Thoracic aorta (tissue), 2 donors: ENCODE measurements at regions not wholly inside any gene's neighbourhood (a gene's known extent, or its start where the extent isn't known, plus 50 kb on each side); places are given as distances from the start of the nearest gene placed in this dataset.

Source experiments
- ATAC-seq: fragments of 150-250 bp; one replicate; pipeline ENCODE4 v1.8.0; 2017; ENCODE audit warnings: low read depth; ENCODE audit not compliant: insufficient number of reproducible peaks, low FRiP score
- DNase-seq: peaks from one replicate; pipeline ENCODE4 v3.0.0-alpha.2; 2020; ENCODE audit warnings: low spot score
- H3K27ac ChIP-seq, 2 donors: fragments of 200-600 bp; sonication (generic); 1 replicate in 1 of 2; 2 replicates in 1 of 2; pipeline ENCODE4 v1.5.1; 2016; ENCODE audit warnings: mild to moderate bottlenecking in 2 of 2, moderate library complexity in 2 of 2
- H3K27me3 ChIP-seq: fragments of 200-600 bp; sonication (generic); replicated peaks from 2 replicates; pipeline ENCODE4 v1.6.0; 2016; ENCODE audit warnings: mild to moderate bottlenecking; ENCODE audit not compliant: insufficient read depth
- H3K36me3 ChIP-seq: fragments of 200-600 bp; sonication (generic); one replicate; pipeline ENCODE4 v1.5.1; 2016
- H3K4me1 ChIP-seq, 2 donors: fragments of 200-600 bp; sonication (generic); 1 replicate in 1 of 2; 2 replicates in 1 of 2; pipeline versions ENCODE4 v1.5.1 to v1.6.0; 2016; ENCODE audit warnings: low read depth in 2 of 2, mild to moderate bottlenecking in 1 of 2; ENCODE audit not compliant: control insufficient read depth in 1 of 2
- H3K4me3 ChIP-seq: fragments of 200-600 bp; sonication (generic); 2 replicates; pipeline ENCODE4 v1.5.1; 2016; ENCODE audit warnings: mild to moderate bottlenecking
- H3K9me3 ChIP-seq: fragments of 200-600 bp; sonication (generic); 2 replicates; pipeline ENCODE4 v1.5.1; 2016
- TF ChIP-seq, protein P1 (sequence below): fragments of 200-600 bp; sonication (generic); IDR thresholded peaks from one replicate; pipeline ENCODE4 v1.5.1; 2019; ENCODE audit warnings: antibody characterized with exemption

DNA sequence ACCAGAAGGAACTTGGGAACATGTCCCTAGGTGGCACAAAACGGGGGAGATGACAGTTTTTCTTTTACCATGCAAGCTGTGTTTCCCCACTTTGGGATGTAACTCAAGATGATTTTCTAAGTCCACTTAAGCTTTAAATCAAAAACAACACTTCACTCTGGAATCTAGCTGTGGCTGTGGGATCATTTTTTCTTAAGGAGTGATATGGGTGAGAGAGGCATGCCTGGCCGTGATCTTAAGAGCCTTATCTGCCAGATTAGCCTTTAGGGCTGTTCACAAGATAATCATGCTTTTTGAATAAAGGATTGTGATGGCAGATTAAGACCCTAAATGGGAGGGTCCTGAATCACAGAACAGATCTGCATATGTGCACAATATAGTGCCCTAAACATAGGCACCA, 384.8 kb upstream of the SEMA6D start:
- Histone ChIP-seq H3K4me1 (no peaks in the 10 kb centered on the region), H3K9me3 (no peaks in the 10 kb centered on the region), H3K27ac (no peak overlapping the region), H3K36me3 (no peaks in the 10 kb centered on the region), H3K27me3 (no peaks in the 10 kb centered on the region), H3K4me3 (no peak overlapping the region)
- TF ChIP-seq, protein P1, sequence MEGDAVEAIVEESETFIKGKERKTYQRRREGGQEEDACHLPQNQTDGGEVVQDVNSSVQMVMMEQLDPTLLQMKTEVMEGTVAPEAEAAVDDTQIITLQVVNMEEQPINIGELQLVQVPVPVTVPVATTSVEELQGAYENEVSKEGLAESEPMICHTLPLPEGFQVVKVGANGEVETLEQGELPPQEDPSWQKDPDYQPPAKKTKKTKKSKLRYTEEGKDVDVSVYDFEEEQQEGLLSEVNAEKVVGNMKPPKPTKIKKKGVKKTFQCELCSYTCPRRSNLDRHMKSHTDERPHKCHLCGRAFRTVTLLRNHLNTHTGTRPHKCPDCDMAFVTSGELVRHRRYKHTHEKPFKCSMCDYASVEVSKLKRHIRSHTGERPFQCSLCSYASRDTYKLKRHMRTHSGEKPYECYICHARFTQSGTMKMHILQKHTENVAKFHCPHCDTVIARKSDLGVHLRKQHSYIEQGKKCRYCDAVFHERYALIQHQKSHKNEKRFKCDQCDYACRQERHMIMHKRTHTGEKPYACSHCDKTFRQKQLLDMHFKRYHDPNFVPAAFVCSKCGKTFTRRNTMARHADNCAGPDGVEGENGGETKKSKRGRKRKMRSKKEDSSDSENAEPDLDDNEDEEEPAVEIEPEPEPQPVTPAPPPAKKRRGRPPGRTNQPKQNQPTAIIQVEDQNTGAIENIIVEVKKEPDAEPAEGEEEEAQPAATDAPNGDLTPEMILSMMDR = no peak
- ATAC-seq (no peak), DNase-seq (no peak)

DNA sequence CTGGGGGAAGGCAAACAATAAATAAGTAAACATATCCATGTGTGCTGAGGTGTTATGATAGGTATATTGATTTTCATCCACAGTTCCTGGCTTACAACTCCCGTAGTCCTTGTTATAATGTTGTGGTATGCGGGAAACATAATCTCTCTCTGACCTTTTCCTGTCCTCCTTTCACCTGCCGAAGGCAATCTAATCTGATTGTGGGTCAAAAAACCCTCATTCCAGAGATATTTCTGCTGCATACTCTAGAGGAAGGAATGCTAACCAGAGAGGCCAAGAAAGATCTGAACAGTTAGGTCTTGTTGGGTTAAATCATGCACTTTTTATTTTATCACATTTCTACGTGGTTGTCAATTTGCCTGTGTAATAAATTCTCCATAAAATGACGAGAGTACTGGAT, 383.6 kb upstream of the SEMA6D start:
- no peak overlapping the region for H3K4me3 ChIP-seq
- no peaks in the 10 kb centered on the region for H3K9me3 ChIP-seq
- ATAC-seq = no peak
- H3K27me3 ChIP-seq = no peaks in the 10 kb centered on the region
- DNase-seq = no peak
- H3K4me1 ChIP-seq = no peaks in the 10 kb centered on the region
- H3K36me3 ChIP-seq = no peaks in the 10 kb centered on the region
- H3K27ac ChIP-seq = no peak overlapping the region
- TF ChIP-seq, protein P1 = no peak

DNA sequence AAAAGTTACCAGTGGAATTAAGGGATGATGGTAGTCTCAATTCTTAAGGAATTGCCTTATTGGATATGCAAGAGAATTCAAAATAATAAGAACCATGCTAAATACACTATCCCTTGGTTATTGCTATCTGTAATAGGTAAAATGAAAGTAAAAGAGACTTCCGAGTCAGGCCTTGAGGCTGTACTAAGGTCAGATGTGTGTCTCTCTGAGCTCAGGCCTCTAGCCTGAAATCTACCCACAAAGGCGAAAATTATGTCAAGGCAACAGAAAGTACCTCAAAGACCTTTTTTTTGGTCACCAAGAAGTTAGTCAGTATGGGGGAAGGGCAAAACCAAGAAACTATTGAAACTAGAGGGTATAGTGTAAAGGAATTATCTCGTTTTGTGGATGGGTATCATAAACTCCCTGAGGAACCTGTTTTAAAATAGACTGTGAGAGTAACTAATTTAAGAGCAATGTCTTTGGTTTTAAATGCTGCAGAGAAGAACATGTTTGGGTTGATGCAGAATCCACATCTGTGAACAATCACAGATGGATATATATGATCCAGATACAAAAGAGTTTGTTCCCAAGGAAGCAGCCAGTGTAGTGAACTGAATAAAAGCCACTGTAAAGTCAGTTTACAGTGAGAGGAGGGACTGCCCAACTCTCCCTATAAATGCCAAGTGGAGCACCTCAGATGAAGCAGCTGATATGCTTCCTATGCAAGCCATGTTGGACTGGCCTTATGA, 382.3 kb upstream of the SEMA6D start:
- TF ChIP-seq, protein P1 = no peak
- H3K4me1 ChIP-seq = no peaks in the 10 kb centered on the region
- no peak overlapping the region for H3K27ac ChIP-seq
- ATAC-seq (no peak), DNase-seq (no peak)
- H3K9me3 ChIP-seq = no peaks in the 10 kb centered on the region
- no peak overlapping the region for H3K4me3 ChIP-seq
- H3K27me3 ChIP-seq = no peaks in the 10 kb centered on the region
- no peaks in the 10 kb centered on the region for H3K36me3 ChIP-seq

DNA sequence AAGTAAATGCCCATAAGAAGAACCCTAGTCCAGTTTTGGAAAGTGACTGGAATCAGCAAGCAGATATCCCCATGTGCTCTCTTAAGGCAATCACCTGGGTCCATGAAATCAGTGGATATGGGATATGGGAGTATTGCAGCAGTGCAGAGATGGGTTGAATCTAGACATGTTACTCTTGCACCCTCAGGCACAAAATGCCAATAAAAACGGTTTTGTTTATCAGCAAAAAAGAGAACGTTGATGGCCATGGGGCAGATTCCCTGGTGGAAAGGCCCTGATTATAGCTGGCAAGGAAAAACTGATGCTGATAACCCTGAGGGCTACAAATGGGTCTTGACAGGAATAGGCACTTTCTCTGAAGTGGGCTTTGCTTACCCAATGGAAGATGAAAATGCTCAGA, 380.2 kb upstream of the SEMA6D start:
- peaks cover under 1 to 5% of the 10 kb centered on the region in 2 donors for H3K4me1 ChIP-seq
- TF ChIP-seq, protein P1 = no peak
- H3K36me3 ChIP-seq = no peaks in the 10 kb centered on the region

DNA sequence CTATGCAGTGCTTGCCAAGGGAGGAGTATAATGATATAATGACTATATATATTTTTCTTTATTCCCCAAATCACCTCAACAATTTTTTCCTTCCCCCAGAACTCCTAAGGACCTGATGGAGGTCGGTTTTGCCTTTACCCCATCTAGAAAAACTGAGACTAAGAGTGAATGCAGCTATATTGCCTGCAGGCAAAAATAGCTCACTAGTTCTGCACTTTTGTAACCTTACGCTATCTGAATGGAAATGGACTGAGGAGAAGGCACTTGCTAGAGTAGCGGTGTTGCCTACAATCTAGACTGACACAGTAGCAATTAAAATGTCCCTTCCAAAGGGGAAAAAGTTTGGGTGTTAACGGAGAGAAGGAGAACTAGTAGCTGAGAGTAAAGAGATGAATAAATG, 379.5 kb upstream of the SEMA6D start:
- no peak overlapping the region for H3K27ac ChIP-seq
- no peak for ATAC-seq
- H3K36me3 ChIP-seq = no peaks in the 10 kb centered on the region
- no peak overlapping the region for H3K4me3 ChIP-seq
- no peak for DNase-seq
- no peaks in the 10 kb centered on the region for H3K27me3 ChIP-seq
- H3K4me1 ChIP-seq = peaks cover 4 to 5% of the 10 kb centered on the region in 2 donors
- no peaks in the 10 kb centered on the region for H3K9me3 ChIP-seq
- TF ChIP-seq, protein P1 = no peak

More for the DNA sequence above, 380.2 kb upstream of the SEMA6D start:
- Histone ChIP-seq H3K27me3 (no peaks in the 10 kb centered on the region), H3K4me3 (no peak overlapping the region), H3K9me3 (no peaks in the 10 kb centered on the region), H3K27ac (no peak overlapping the region)
- ATAC-seq = no peak
- no peak for DNase-seq
